GM10248 (cell line): ENCODE measurements at regions not wholly inside any gene's neighbourhood (a gene's known extent, or its start where the extent isn't known, plus 50 kb on each side); places are given as distances from the start of the nearest gene placed in this dataset.

Experiments used
- CTCF ChIA-PET: fragments of 300-600 bp; sonication (Branson Sonifier 250); formaldehyde crosslinking; extraction: SDS; loops from one replicate; lab custom pipeline; 2021; ENCODE audit warnings: antibody characterized with exemption; lab: Yijun Ruan, JAX
- POLR2A ChIA-PET: fragments of 350-650 bp; sonication (Branson Sonifier 250); formaldehyde crosslinking; extraction: SDS; loops from one replicate; lab custom pipeline; 2020; ENCODE audit warnings: antibody characterized with exemption; lab: Yijun Ruan, JAX
- DNase-seq: peaks from one replicate; pipeline ENCODE4 v3.0.0; 2012; ENCODE audit errors: extremely low spot score
- TF ChIP-seq, protein P1 (sequence below): IDR thresholded peaks from 2 replicates; pipeline ENCODE4 v1.5.1; 2012; ENCODE audit warnings: mild to moderate bottlenecking, low read depth; ENCODE audit errors: extremely low read depth, missing control alignments, control extremely low read depth

DNA sequence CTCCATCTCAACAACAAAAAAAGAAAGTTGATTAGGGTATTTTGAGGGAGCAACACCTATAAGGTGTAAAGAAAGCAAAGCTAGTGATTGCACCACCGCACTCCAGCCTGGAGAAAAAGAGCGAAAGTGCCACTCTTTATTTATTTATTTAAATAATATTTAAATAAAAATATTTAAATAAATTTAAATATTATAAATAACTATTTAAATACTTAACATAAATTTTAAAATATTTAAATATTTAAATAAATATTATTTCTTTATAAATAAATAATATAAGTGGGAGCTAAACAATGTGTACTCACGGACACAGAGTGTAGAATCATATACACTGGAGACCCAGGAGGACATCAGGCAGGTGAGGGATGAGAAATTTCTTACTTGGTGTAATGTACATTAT lies 64.4 kb upstream of the TRIO start:
- TF ChIP-seq, protein P1, sequence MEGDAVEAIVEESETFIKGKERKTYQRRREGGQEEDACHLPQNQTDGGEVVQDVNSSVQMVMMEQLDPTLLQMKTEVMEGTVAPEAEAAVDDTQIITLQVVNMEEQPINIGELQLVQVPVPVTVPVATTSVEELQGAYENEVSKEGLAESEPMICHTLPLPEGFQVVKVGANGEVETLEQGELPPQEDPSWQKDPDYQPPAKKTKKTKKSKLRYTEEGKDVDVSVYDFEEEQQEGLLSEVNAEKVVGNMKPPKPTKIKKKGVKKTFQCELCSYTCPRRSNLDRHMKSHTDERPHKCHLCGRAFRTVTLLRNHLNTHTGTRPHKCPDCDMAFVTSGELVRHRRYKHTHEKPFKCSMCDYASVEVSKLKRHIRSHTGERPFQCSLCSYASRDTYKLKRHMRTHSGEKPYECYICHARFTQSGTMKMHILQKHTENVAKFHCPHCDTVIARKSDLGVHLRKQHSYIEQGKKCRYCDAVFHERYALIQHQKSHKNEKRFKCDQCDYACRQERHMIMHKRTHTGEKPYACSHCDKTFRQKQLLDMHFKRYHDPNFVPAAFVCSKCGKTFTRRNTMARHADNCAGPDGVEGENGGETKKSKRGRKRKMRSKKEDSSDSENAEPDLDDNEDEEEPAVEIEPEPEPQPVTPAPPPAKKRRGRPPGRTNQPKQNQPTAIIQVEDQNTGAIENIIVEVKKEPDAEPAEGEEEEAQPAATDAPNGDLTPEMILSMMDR = no peak
- ChIA-PET POLR2A (no interaction called here), CTCF (no interaction called here)
- no peak for DNase-seq

DNA sequence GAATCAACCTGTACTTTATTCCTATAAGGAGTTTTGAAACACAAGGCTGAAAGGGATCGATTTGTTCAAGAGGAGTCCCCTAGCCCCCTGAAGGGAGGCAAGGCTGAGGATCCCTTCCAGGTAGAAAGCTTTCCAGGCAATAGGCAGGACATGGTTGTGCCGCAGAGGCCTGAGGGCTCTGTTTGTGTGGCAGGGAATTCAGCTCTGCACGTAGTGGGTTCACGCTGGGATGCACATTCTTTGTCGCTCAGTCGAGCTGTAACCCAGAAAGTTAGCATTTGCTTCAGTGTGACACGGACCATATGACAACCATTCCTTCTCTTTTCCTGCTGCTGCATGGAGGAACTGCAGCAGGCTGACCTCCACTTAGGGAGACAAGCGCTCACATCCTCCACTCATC lies 65.6 kb upstream of the TRIO start:
- POLR2A ChIA-PET = no interaction called here
- no peak for DNase-seq
- TF ChIP-seq, protein P1 = no peak
- CTCF ChIA-PET = no interaction called here

DNA sequence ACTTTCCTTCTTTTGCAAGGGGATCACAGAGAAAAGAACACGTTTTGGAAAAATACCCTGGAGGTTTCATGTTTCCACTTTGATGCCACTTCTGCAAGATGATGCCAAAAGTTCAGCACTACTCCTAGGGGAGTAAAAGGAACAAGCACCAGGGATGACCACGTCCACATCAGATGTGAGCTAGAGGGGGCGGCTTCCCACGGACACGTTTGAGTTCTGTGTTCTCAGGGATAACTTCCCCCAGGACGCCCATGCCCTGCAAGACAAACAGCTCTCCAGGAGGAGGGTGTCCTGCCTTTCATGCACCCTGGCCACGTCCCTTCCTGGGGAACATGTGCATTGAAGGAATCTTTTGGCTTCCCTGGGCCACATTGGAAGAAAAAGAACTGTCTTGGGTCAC lies 66.6 kb upstream of the TRIO start:
- ChIA-PET CTCF (interaction anchor here (2.5 kb wide), 1 partner anchor 11 kb away, joined by 10 read pairs; no protein-coding TSS in a partner anchor), POLR2A (no interaction called here)
- no peak for DNase-seq
- TF ChIP-seq, protein P1 = no peak

DNA sequence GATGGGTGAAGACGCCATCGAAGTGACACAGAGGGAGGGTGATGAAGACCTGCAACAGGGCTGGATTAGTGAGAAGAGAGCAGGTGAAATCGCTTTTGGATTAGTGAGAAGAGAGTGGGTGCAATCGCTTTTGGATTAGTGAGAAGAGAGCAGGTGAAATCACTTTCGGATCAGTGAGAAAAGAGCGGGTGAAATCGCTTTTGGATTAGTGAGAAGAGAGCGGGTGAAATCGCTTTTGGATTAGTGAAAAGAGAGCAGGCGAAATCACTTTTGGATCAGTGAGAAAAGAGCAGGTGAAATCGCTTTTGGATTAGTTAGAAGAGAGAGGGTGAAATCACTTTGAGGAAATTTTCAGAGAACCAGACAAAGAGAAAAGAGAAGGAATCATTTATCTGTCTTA lies 67.2 kb upstream of the TRIO start:
- TF ChIP-seq, protein P1 = no peak
- CTCF ChIA-PET = interaction anchor here (2.5 kb wide), 1 partner anchor 10 kb away, joined by 10 read pairs; no protein-coding TSS in a partner anchor
- POLR2A ChIA-PET = no interaction called here
- DNase-seq = no peak

DNA sequence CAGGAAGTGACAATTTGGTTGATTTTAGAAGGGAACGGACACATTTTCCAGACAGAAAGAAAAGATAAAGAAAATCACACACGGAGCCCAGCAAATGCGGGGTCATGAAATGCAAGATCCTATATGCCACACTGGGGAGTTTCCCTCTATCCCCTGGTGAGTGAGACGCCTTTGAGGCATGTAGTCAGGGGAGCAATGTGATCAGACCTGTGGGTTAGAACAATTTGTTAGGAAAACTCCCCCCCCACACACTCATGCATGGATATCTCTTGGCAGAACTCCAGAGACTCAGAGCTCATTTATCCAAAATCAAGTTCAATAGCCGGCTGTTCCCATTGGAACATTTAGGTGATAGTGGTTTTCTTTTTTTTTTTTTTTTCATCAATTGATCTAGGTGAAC lies 71.7 kb upstream of the TRIO start:
- DNase-seq = no peak
- TF ChIP-seq, protein P1 = no peak
- ChIA-PET POLR2A (no interaction called here), CTCF (interaction anchor here (1.0 kb wide), 1 partner anchor 38 kb away, joined by 4 read pairs; no protein-coding TSS in a partner anchor)

DNA sequence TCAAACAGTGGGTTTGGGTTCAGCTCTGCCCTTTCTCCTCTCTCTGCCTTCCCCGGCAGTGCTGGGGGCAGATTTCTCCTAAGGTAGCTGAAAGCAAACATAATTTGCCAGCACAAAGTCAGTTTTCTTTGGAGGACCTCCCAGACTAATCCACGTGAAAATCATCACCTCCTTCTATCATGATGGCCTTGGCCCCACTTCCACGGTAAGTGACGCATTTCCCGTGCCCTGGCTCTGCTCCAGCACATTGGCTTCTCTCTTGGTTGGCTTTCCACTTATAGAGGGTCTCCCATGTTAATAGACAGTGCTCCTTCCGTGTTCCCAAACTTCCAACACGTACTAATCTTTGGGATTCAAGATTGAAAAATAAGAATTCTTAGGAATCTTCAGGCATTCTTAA lies 74.1 kb upstream of the TRIO start:
- TF ChIP-seq, protein P1 = no peak
- CTCF ChIA-PET = interaction anchor here (1.0 kb wide), 2 partner anchors 14 to 65 kb away, joined by 3 read pairs; no protein-coding TSS in a partner anchor
- DNase-seq = no peak
- POLR2A ChIA-PET = no interaction called here

DNA sequence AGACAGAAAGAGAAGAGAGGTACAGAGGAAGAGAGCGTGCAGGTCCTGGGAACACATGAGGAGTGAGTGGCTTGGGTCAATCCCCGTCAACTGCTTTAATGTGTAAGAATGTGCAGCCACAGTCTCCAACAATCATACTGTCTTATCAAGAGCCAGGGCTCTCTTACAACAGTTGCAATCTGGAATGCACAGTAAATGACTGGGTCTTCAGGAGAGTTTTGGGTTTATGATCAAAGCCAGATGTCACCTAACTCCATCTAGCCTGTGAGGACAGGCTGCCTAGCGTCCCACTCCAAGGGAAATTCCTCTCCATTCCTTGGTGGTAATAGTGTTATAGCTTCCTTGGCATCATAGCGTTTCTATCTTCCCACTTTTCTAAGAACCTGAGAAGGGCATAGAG lies 75.0 kb upstream of the TRIO start:
- no peak for DNase-seq
- POLR2A ChIA-PET = no interaction called here
- CTCF ChIA-PET = no interaction called here
- TF ChIP-seq, protein P1 = no peak
